ENCODE measurements at regions not wholly inside any gene's neighbourhood (a gene's known extent, or its start where the extent isn't known, plus 50 kb on each side); places are given as distances from the start of the nearest gene placed in this dataset.

- H3K4me1 ChIP-seq (ENCODE audit: control insufficient read depth, insufficient read depth, low read length): no peaks in the 10 kb centered on the region
- CTCF ChIA-PET: no interaction called here
- H4K20me1 ChIP-seq (ENCODE audit: control insufficient read depth, insufficient read depth): no peaks in the 10 kb centered on the region
- H3K9me3 ChIP-seq (replicated peaks; ENCODE audit: control insufficient read depth, insufficient read depth, low read length): no peaks in the 10 kb centered on the region
- H2AFZ ChIP-seq (ENCODE audit: control insufficient read depth, low read depth, low read length): no peak overlapping the region
- intact Hi-C loops (cut with micrococcal nuclease; ENCODE audit: unreplicated experiment) (no loop called here), in situ Hi-C loops (cut with MboI) (no loop called here)
- no peaks in the 10 kb centered on the region for H3K79me2 ChIP-seq (ENCODE audit: control insufficient read depth, insufficient read depth, low read length)
- no peak overlapping the region for H3K4me3 ChIP-seq
- ATAC-seq: no peak
- no peak for FAIRE-seq
- POLR2A ChIA-PET: no interaction called here
- RAD21 ChIA-PET (ENCODE audit: unreplicated experiment): no interaction called here
- no peak overlapping the region for H3K9ac ChIP-seq (ENCODE audit: control insufficient read depth, insufficient read depth, low read length)
- TF ChIP-seq ZBTB33 (IDR thresholded peaks at IDR 0.05) (no peak), NFYB (IDR thresholded peaks at IDR 0.05; ENCODE audit: insufficient read depth, low read depth, low read length) (no peak), TCF12 (IDR thresholded peaks at IDR 0.05; ENCODE audit: low read depth, low read length) (no peak), ZBED1 (IDR thresholded peaks at IDR 0.05; ENCODE audit: borderline replicate concordance) (no peak), SUPT20H (IDR thresholded peaks at IDR 0.05; ENCODE audit: borderline replicate concordance, control insufficient read depth, low read depth, low read length) (no peak), ZZZ3 (IDR thresholded peaks at IDR 0.05; ENCODE audit: control insufficient read depth, insufficient read length, low read depth) (no peak), ZBTB40 (IDR thresholded peaks at IDR 0.05; ENCODE audit: borderline replicate concordance) (no peak), NR2C1 (IDR thresholded peaks at IDR 0.05) (no peak)
- TF ChIP-seq, protein P1, sequence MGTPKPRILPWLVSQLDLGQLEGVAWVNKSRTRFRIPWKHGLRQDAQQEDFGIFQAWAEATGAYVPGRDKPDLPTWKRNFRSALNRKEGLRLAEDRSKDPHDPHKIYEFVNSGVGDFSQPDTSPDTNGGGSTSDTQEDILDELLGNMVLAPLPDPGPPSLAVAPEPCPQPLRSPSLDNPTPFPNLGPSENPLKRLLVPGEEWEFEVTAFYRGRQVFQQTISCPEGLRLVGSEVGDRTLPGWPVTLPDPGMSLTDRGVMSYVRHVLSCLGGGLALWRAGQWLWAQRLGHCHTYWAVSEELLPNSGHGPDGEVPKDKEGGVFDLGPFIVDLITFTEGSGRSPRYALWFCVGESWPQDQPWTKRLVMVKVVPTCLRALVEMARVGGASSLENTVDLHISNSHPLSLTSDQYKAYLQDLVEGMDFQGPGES (IDR thresholded peaks at IDR 0.05): no peak
- TF ChIP-seq, protein P2, sequence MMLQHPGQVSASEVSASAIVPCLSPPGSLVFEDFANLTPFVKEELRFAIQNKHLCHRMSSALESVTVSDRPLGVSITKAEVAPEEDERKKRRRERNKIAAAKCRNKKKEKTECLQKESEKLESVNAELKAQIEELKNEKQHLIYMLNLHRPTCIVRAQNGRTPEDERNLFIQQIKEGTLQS (IDR thresholded peaks at IDR 0.05; ENCODE audit: borderline replicate concordance, extremely low read depth, low read depth, low read length): no peak
- no TSS peak for BruUV-seq (replicated peaks)
- no peak overlapping the region for H3K4me2 ChIP-seq (ENCODE audit: control insufficient read depth, insufficient read depth)
- H3K27me3 ChIP-seq (replicated peaks in 1 of 2; ENCODE audit: control insufficient read depth in 2 of 2, insufficient read depth in 2 of 2, low read length in 1 of 2): peaks cover 0 to 3% of the 10 kb centered on the region in 2 experiments; a peak in 1 of 4 replicates
- H3K27ac ChIP-seq (ENCODE audit: control insufficient read depth, insufficient read depth): no peak overlapping the region
- no peaks in the 10 kb centered on the region for H3K36me3 ChIP-seq (ENCODE audit: control insufficient read depth in 2 of 2, insufficient read depth in 2 of 2, low read length in 1 of 2)
- SMC1A ChIA-PET (ENCODE audit: uncharacterized antibody, unreplicated experiment): no interaction called here
- no peak for DNase-seq (ENCODE audit: low read depth, low spot score)
Observed at GRCh38 chr1:87800006-87800405, 471.3 kb downstream of the LMO4 start.

Measured in GM12878 (cell line).